Activated CD8-positive, alpha-beta T cell treated with anti-CD3 and anti-CD28 coated beads for 36 hours (primary cell): ENCODE measurements at regions not wholly inside any gene's neighbourhood (a gene's known extent, or its start where the extent isn't known, plus 50 kb on each side); places are given as distances from the start of the nearest gene placed in this dataset.

Experiments used
- ATAC-seq: fragments of 200-7000 bp; cut with Tn5 transposase; one replicate; pipeline ENCODE4 v1.10.0; 2021; ENCODE audit warnings: mild to moderate bottlenecking, moderate library complexity
- CTCF ChIA-PET: fragments of 350-600 bp; sonication (Branson Sonifier 250); formaldehyde crosslinking; loops from one replicate; lab custom pipeline; 2021; ENCODE audit warnings: antibody characterized with exemption; lab: Charles Lee
- POLR2A ChIA-PET: fragments of 350-600 bp; sonication (Branson Sonifier 250); formaldehyde crosslinking; loops from one replicate; lab custom pipeline; 2021; ENCODE audit warnings: antibody characterized with exemption; lab: Charles Lee
- DNase-seq: peaks from one replicate; pipeline ENCODE4 v3.0.0-alpha.2; 2020
- H3K27ac Mint-ChIP-seq: one replicate; pipeline ENCODE4 v1.8.0; 2021; ENCODE audit warnings: mild to moderate bottlenecking, mixed read lengths
- H3K27me3 Mint-ChIP-seq: one replicate; pipeline ENCODE4 v1.8.0; 2021; ENCODE audit warnings: mixed read lengths
- H3K36me3 Mint-ChIP-seq: one replicate; pipeline ENCODE4 v1.8.0; 2021; ENCODE audit warnings: low read depth, mixed read lengths
- H3K4me1 Mint-ChIP-seq: one replicate; pipeline ENCODE4 v1.8.0; 2021; ENCODE audit warnings: low read depth, mixed read lengths
- H3K4me3 Mint-ChIP-seq: one replicate; pipeline ENCODE4 v1.8.0; 2021; ENCODE audit warnings: mild to moderate bottlenecking, moderate library complexity, mixed read lengths
- H3K9me3 Mint-ChIP-seq: one replicate; pipeline ENCODE4 v1.8.0; 2021; ENCODE audit warnings: mixed read lengths
- CTCF ChIP-seq: fragments of 200-600 bp; IDR thresholded peaks from one replicate; pipeline ENCODE4 v1.8.0; 2022; ENCODE audit warnings: antibody characterized with exemption, mild to moderate bottlenecking
- intact Hi-C: fragments of 100-400 bp; cut with micrococcal nuclease; formaldehyde crosslinking; loops from one replicate; pipeline ENCODE4 v1.10.0; 2022

GRCh38 chr19:56942756-56943155 lies 102.2 kb upstream of the PEG3 start:
- ChIA-PET POLR2A (no interaction called here), CTCF (no interaction called here)
- Mint-ChIP-seq H3K36me3 (peaks cover 2% of the 10 kb centered on the region), H3K4me1 (no peaks in the 10 kb centered on the region), H3K27me3 (no peaks in the 10 kb centered on the region), H3K27ac (no peak overlapping the region), H3K4me3 (no peak overlapping the region), H3K9me3 (peaks cover 22% of the 10 kb centered on the region)
- intact Hi-C loops, result no loop called here
- DNase-seq (no peak), ATAC-seq (no peak)
- no peak for TF ChIP-seq CTCF

GRCh38 chr19:56946159-56946558 lies 105.6 kb upstream of the PEG3 start:
- no peaks in the 10 kb centered on the region for H3K27me3 Mint-ChIP-seq
- POLR2A ChIA-PET, result interaction anchor here (0.6 kb wide), 1 partner anchor 1635 kb away, joined by 5 read pairs; no protein-coding TSS in a partner anchor
- DNase-seq, result no peak
- no peak overlapping the region for H3K27ac Mint-ChIP-seq
- peaks cover 26% of the 10 kb centered on the region for H3K9me3 Mint-ChIP-seq
- no peaks in the 10 kb centered on the region for H3K4me1 Mint-ChIP-seq
- peaks cover 2% of the 10 kb centered on the region for H3K36me3 Mint-ChIP-seq
- intact Hi-C loops, result no loop called here
- H3K4me3 Mint-ChIP-seq, result no peak overlapping the region
- TF ChIP-seq CTCF, result no peak
- ATAC-seq, result no peak
- CTCF ChIA-PET, result no interaction called here

- ChIA-PET CTCF (no interaction called here), POLR2A (no interaction called here)
- Mint-ChIP-seq H3K9me3 (peaks cover 24% of the 10 kb centered on the region), H3K36me3 (peaks cover 2% of the 10 kb centered on the region), H3K4me3 (no peak overlapping the region), H3K4me1 (no peaks in the 10 kb centered on the region), H3K27me3 (no peaks in the 10 kb centered on the region), H3K27ac (no peak overlapping the region)
- intact Hi-C loops, result no loop called here
- ATAC-seq (no peak), DNase-seq (no peak)
- TF ChIP-seq CTCF, result no peak
These were observed 106.7 kb upstream of the PEG3 start for GRCh38 chr19:56947206-56947605.

GRCh38 chr19:56949626-56950025 lies 109.1 kb upstream of the PEG3 start:
- Mint-ChIP-seq H3K9me3 (peaks cover 33% of the 10 kb centered on the region), H3K36me3 (no peaks in the 10 kb centered on the region), H3K4me3 (no peak overlapping the region), H3K27ac (no peak overlapping the region), H3K27me3 (no peaks in the 10 kb centered on the region), H3K4me1 (no peaks in the 10 kb centered on the region)
- ATAC-seq (no peak), DNase-seq (no peak)
- ChIA-PET CTCF (no interaction called here), POLR2A (no interaction called here)
- intact Hi-C loops, result no loop called here
- TF ChIP-seq CTCF, result no peak

GRCh38 chr19:56951672-56952071 lies 111.1 kb upstream of the PEG3 start:
- no peak for DNase-seq
- ChIA-PET CTCF (no interaction called here), POLR2A (no interaction called here)
- Mint-ChIP-seq H3K9me3 (peaks cover 41% of the 10 kb centered on the region), H3K27ac (no peak overlapping the region), H3K4me3 (no peak overlapping the region), H3K4me1 (no peaks in the 10 kb centered on the region), H3K36me3 (no peaks in the 10 kb centered on the region), H3K27me3 (no peaks in the 10 kb centered on the region)
- no peak for ATAC-seq
- TF ChIP-seq CTCF, result no peak
- intact Hi-C loops, result no loop called here
